OCI-LY7 (cell line): ENCODE measurements at regions not wholly inside any gene's neighbourhood (a gene's known extent, or its start where the extent isn't known, plus 50 kb on each side); places are given as distances from the start of the nearest gene placed in this dataset.
"Not testable (repeated sequence)": the region's sequence is repeated elsewhere in the genome, so short reads cannot be mapped to it uniquely, and the experiment has no call there.

ENCODE experiments used
- BruUV-seq: library from RNA; stranded (reverse); fragments of 400-500 nt; replicated peaks from 2 replicates; lab custom pipeline; 2021; lab: Mats Ljungman, UMichigan
- CTCF ChIA-PET: fragments of 300-600 bp; sonication (Branson Sonifier 250); formaldehyde crosslinking; loops from one replicate; lab custom pipeline; 2022; ENCODE audit warnings: antibody characterized with exemption; ENCODE audit not compliant: unreplicated experiment; lab: Charles Lee
- POLR2A ChIA-PET: fragments of 300-600 bp; sonication (Branson Sonifier 250); formaldehyde crosslinking; loops from one replicate; lab custom pipeline; 2022; ENCODE audit warnings: antibody characterized with exemption; lab: Charles Lee
- DNase-seq: peaks from one replicate; pipeline ENCODE4 v3.0.0-alpha.2; 2015; ENCODE audit warnings: low spot score
- H2AFZ ChIP-seq: fragments of 200-600 bp; sonication (generic), shearing (Covaris generic); 2 replicates; pipeline ENCODE4 v1.6.1; 2014; ENCODE audit warnings: mild to moderate bottlenecking, antibody characterized with exemption, low read length, moderate library complexity
- H3K27ac ChIP-seq: fragments of 200-600 bp; sonication (generic); 2 replicates; pipeline ENCODE4 v1.5.1; 2014; ENCODE audit warnings: mixed run types, low read depth, mild to moderate bottlenecking, moderate library complexity, low read length, inconsistent platforms; ENCODE audit not compliant: poor library complexity, severe bottlenecking
- H3K36me3 ChIP-seq: fragments of 200-600 bp; sonication (generic); 2 replicates; pipeline ENCODE4 v1.6.1; 2014; ENCODE audit warnings: mild to moderate bottlenecking, antibody characterized with exemption, low read length, moderate library complexity, mixed read lengths; ENCODE audit not compliant: insufficient read depth
- H3K4me1 ChIP-seq: fragments of 200-600 bp; sonication (generic); 2 replicates; pipeline ENCODE4 v1.5.1; 2014; ENCODE audit warnings: mild to moderate bottlenecking, low read length; ENCODE audit not compliant: insufficient read depth, poor library complexity, severe bottlenecking
- H3K4me2 ChIP-seq: fragments of 200-600 bp; sonication (generic); 2 replicates; pipeline ENCODE4 v1.6.1; 2014; ENCODE audit warnings: mild to moderate bottlenecking, low read length
- H3K4me3 ChIP-seq: fragments of 200-600 bp; sonication (generic); 2 replicates; pipeline ENCODE4 v1.5.1; 2014; ENCODE audit warnings: mild to moderate bottlenecking, low read depth, low read length; ENCODE audit not compliant: poor library complexity, severe bottlenecking
- H3K79me2 ChIP-seq: fragments of 200-600 bp; sonication (generic); 2 replicates; pipeline ENCODE4 v1.6.1; 2016; ENCODE audit warnings: low read depth, mild to moderate bottlenecking, low read length, moderate library complexity, mixed read lengths; ENCODE audit not compliant: insufficient read depth
- H3K9me2 ChIP-seq: fragments of 200-600 bp; sonication (generic); 2 replicates; pipeline ENCODE4 v1.6.1; 2016; ENCODE audit warnings: mild to moderate bottlenecking, low read length, mixed read lengths; ENCODE audit not compliant: insufficient read depth
- H3K9me3 ChIP-seq: fragments of 200-600 bp; sonication (generic); 2 replicates; pipeline ENCODE4 v1.6.1; 2014; ENCODE audit warnings: mild to moderate bottlenecking, mixed run types, low read length, mixed read lengths
- H4K20me1 ChIP-seq: fragments of 200-600 bp; sonication (generic); 2 replicates; pipeline ENCODE4 v1.6.1; 2014; ENCODE audit warnings: mild to moderate bottlenecking, antibody characterized with exemption, low read length, moderate library complexity, mixed read lengths; ENCODE audit not compliant: insufficient read depth
- CTCF ChIP-seq: fragments of 200-600 bp; sonication (generic); conservative IDR thresholded peaks from 2 replicates; pipeline ENCODE4 v1.5.1; 2014; ENCODE audit warnings: mild to moderate bottlenecking, antibody characterized with exemption, low read length, moderate library complexity, mixed read lengths
- EZH2phosphoT487 ChIP-seq: fragments of 200-600 bp; sonication (generic); IDR thresholded peaks from 2 replicates; pipeline ENCODE4 v1.6.1; 2018; ENCODE audit warnings: low read depth, borderline replicate concordance, mild to moderate bottlenecking, mixed run types, antibody characterized with exemption, low read length, moderate library complexity, mixed read lengths
- intact Hi-C: fragments of 100-400 bp; cut with micrococcal nuclease; formaldehyde crosslinking; loops from one replicate; pipeline ENCODE4 v1.10.0; 2022; ENCODE audit not compliant: unreplicated experiment

GRCh38 chr14:104478656-104479055 lies 100.9 kb upstream of the C14orf180 start:
- no peaks in the 10 kb centered on the region for H3K36me3 ChIP-seq
- BruUV-seq, result no TSS peak
- intact Hi-C loops, result no loop called here
- H3K4me1 ChIP-seq, result no peaks in the 10 kb centered on the region
- POLR2A ChIA-PET, result no interaction called here
- H3K4me2 ChIP-seq, result no peak overlapping the region
- H3K4me3 ChIP-seq, result no peak overlapping the region
- H2AFZ ChIP-seq, result no peak overlapping the region
- no peaks in the 10 kb centered on the region for H4K20me1 ChIP-seq
- no peaks in the 10 kb centered on the region for H3K9me3 ChIP-seq
- no peak for DNase-seq
- H3K27ac ChIP-seq, result no peak overlapping the region
- H3K9me2 ChIP-seq, result no peaks in the 10 kb centered on the region
- TF ChIP-seq CTCF, result no peak
- no peak for TF ChIP-seq EZH2phosphoT487
- CTCF ChIA-PET, result no interaction called here
- no peaks in the 10 kb centered on the region for H3K79me2 ChIP-seq

GRCh38 chr14:104479901-104480300 lies 99.7 kb upstream of the C14orf180 start:
- BruUV-seq, result no TSS peak

DNA sequence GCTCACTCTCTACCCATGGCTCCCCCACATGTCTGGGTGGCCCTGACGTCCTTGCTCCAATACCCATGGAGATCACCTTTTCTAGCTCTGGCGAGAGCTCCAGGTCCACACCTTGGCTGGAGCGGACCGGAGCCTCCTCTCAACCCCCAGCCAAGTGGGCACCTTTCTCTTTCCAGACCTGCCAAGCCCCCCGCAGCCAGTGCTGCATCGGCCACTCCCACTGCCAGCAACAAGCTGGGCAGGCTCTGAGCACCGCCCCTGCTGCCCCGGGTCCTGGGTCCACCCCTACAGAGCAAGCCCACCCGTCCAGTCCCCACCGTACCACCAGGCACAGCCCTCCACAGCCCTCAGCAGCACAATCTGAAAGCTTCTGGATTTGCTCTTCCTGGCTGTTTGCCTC lies 98.2 kb upstream of the C14orf180 start:
- Histone ChIP-seq H3K9me3 (no peaks in the 10 kb centered on the region), H3K9me2 (no peaks in the 10 kb centered on the region), H3K79me2 (no peaks in the 10 kb centered on the region), H3K27ac (no peak overlapping the region), H3K4me3 (no peak overlapping the region), H3K4me2 (no peak overlapping the region), H3K4me1 (no peaks in the 10 kb centered on the region), H2AFZ (no peak overlapping the region), H4K20me1 (no peaks in the 10 kb centered on the region), H3K36me3 (no peaks in the 10 kb centered on the region)
- no peak for DNase-seq
- no TSS peak for BruUV-seq
- intact Hi-C loops, result no loop called here
- ChIA-PET CTCF (no interaction called here), POLR2A (no interaction called here)
- TF ChIP-seq EZH2phosphoT487 (no peak), CTCF (no peak)

More at GRCh38 chr14:104479901-104480300, 99.7 kb upstream of the C14orf180 start:
- CTCF ChIA-PET, result no interaction called here
- Histone ChIP-seq H3K9me3 (no peaks in the 10 kb centered on the region), H3K79me2 (no peaks in the 10 kb centered on the region), H2AFZ (no peak overlapping the region), H3K4me1 (no peaks in the 10 kb centered on the region), H4K20me1 (no peaks in the 10 kb centered on the region), H3K36me3 (no peaks in the 10 kb centered on the region), H3K4me2 (no peak overlapping the region), H3K4me3 (no peak overlapping the region), H3K27ac (no peak overlapping the region), H3K9me2 (no peaks in the 10 kb centered on the region)
- POLR2A ChIA-PET, result no interaction called here
- no peak for DNase-seq
- TF ChIP-seq EZH2phosphoT487 (no peak), CTCF (no peak)
- intact Hi-C loops, result no loop called here

GRCh38 chr14:104482017-104482416 lies 97.5 kb upstream of the C14orf180 start:
- H3K4me2 ChIP-seq, H3K9me3 ChIP-seq, H3K36me3 ChIP-seq, H3K9me2 ChIP-seq, H3K79me2 ChIP-seq, CTCF ChIA-PET, H3K4me3 ChIP-seq, POLR2A ChIA-PET, H4K20me1 ChIP-seq, H3K4me1 ChIP-seq, H2AFZ ChIP-seq, DNase-seq, BruUV-seq, intact Hi-C loops, H3K27ac ChIP-seq: not testable (repeated sequence)
